ENCODE measurements at regions not wholly inside any gene's neighbourhood (a gene's known extent, or its start where the extent isn't known, plus 50 kb on each side); places are given as distances from the start of the nearest gene placed in this dataset.
A peak's percentile ranks its signal among the peaks of the same experiment; 100 is the strongest.

GRCh38 chr7:106606120-106606519 is 54.8 kb downstream of the CCDC71L start:
- no peak for DNase-seq

- no peak for DNase-seq
Measured at GRCh38 chr7:106604971-106605370, 56.0 kb downstream of the CCDC71L start.

GRCh38 chr7:106604303-106604924 is 56.5 kb downstream of the CCDC71L start:
- DNase-seq = no peak

- no peak for DNase-seq
Measured at GRCh38 chr7:106603346-106603745, 57.6 kb downstream of the CCDC71L start.

GRCh38 chr7:106602062-106602461 is 58.9 kb downstream of the CCDC71L start:
- DNase-seq = no peak

- no peak for DNase-seq
Measured at GRCh38 chr7:106600569-106601373, 60.2 kb downstream of the CCDC71L start.

GRCh38 chr7:106599343-106599698 is 61.6 kb downstream of the CCDC71L start:
- DNase-seq = peak; percentile 46 to 98 (median 88)

GRCh38 chr7:106598663-106599342 is 62.2 kb downstream of the CCDC71L start:
- peak; percentile 66 to 92 (median 77) for DNase-seq

- DNase-seq = no peak
Measured at GRCh38 chr7:106597751-106598546, 63.0 kb downstream of the CCDC71L start.

GRCh38 chr7:106597014-106597413 is 63.9 kb downstream of the CCDC71L start:
- no peak for DNase-seq

- no peak for DNase-seq
Measured at GRCh38 chr7:106595922-106596321, 65.0 kb downstream of the CCDC71L start.

GRCh38 chr7:106593028-106593417 is 67.9 kb downstream of the CCDC71L start:
- DNase-seq = no peak

- DNase-seq = no peak
Measured at GRCh38 chr7:106592282-106593027, 68.5 kb downstream of the CCDC71L start.

- no peak for DNase-seq
Measured at GRCh38 chr7:106591146-106591545, 69.8 kb downstream of the CCDC71L start.

- DNase-seq = no peak
Measured at GRCh38 chr7:106590209-106590816, 70.6 kb downstream of the CCDC71L start.

GRCh38 chr7:106589198-106589879 is 71.6 kb downstream of the CCDC71L start:
- peak in 1 of 3 experiments; percentile 27 for DNase-seq

- no peak for DNase-seq
Measured at GRCh38 chr7:106588422-106589197, 72.3 kb downstream of the CCDC71L start.

- DNase-seq = no peak
Measured at GRCh38 chr7:106584914-106585759, 75.8 kb downstream of the CCDC71L start.

Measured in NCI-H1417 (cell line).